HG03097 (cell line): ENCODE measurements at regions not wholly inside any gene's neighbourhood (a gene's known extent, or its start where the extent isn't known, plus 50 kb on each side); places are given as distances from the start of the nearest gene placed in this dataset.

Experiments
- ATAC-seq: cut with Tn5 transposase; IDR thresholded peaks from one replicate; pipeline ENCODE4 v1.9.1; 2021; ENCODE audit not compliant: unreplicated experiment, low FRiP score

GRCh38 chr12:78672033-78672432 lies 192.5 kb upstream of the SYT1 start:
- ATAC-seq: no peak

GRCh38 chr12:78674311-78675090 lies 190.1 kb upstream of the SYT1 start:
- ATAC-seq: no peak

GRCh38 chr12:78680596-78680995 lies 184.0 kb upstream of the SYT1 start:
- ATAC-seq: no peak

GRCh38 chr12:78683031-78683430 lies 181.5 kb upstream of the SYT1 start:
- no peak for ATAC-seq

GRCh38 chr12:78683626-78684025 lies 180.9 kb upstream of the SYT1 start:
- ATAC-seq: no peak

- no peak for ATAC-seq
Observed at GRCh38 chr12:78684419-78684818, 180.2 kb upstream of the SYT1 start.

GRCh38 chr12:78695749-78696148 lies 168.8 kb upstream of the SYT1 start:
- ATAC-seq: no peak

GRCh38 chr12:78696267-78696666 lies 168.3 kb upstream of the SYT1 start:
- ATAC-seq: no peak

GRCh38 chr12:78697817-78698415 lies 166.7 kb upstream of the SYT1 start:
- ATAC-seq: no peak

GRCh38 chr12:78698747-78699146 lies 165.8 kb upstream of the SYT1 start:
- ATAC-seq: no peak

- ATAC-seq: no peak
Observed at GRCh38 chr12:78700565-78700964, 164.0 kb upstream of the SYT1 start.

GRCh38 chr12:78703820-78704525 lies 160.6 kb upstream of the SYT1 start:
- ATAC-seq: no peak

GRCh38 chr12:78711954-78712353 lies 152.6 kb upstream of the SYT1 start:
- ATAC-seq: no peak

GRCh38 chr12:78712834-78713481 lies 151.6 kb upstream of the SYT1 start:
- ATAC-seq: no peak

- no peak for ATAC-seq
Observed at GRCh38 chr12:78719721-78720120, 144.9 kb upstream of the SYT1 start.

GRCh38 chr12:78721906-78722305 lies 142.7 kb upstream of the SYT1 start:
- no peak for ATAC-seq

- ATAC-seq: no peak
Observed at GRCh38 chr12:78725033-78725432, 139.5 kb upstream of the SYT1 start.

- no peak for ATAC-seq
Observed at GRCh38 chr12:78725951-78726580, 138.5 kb upstream of the SYT1 start.

GRCh38 chr12:78726854-78727253 lies 137.7 kb upstream of the SYT1 start:
- ATAC-seq: no peak

- no peak for ATAC-seq
Observed at GRCh38 chr12:78732481-78732880, 132.1 kb upstream of the SYT1 start.

- no peak for ATAC-seq
Observed at GRCh38 chr12:78739653-78740052, 124.9 kb upstream of the SYT1 start.
